Stimulated activated CD4-positive, alpha-beta T cell treated with anti-CD3 and anti-CD28 coated beads, Interleukin-4, amount 100 ng/mL, for 48 hours (primary cell): ENCODE measurements at regions not wholly inside any gene's neighbourhood (a gene's known extent, or its start where the extent isn't known, plus 50 kb on each side); places are given as distances from the start of the nearest gene placed in this dataset.

ENCODE experiments used
- DNase-seq, 2 donors: peaks; one replicate each; pipeline ENCODE4 v3.0.0-alpha.2; 2020; ENCODE audit warnings: low read depth in 2 of 2

DNA sequence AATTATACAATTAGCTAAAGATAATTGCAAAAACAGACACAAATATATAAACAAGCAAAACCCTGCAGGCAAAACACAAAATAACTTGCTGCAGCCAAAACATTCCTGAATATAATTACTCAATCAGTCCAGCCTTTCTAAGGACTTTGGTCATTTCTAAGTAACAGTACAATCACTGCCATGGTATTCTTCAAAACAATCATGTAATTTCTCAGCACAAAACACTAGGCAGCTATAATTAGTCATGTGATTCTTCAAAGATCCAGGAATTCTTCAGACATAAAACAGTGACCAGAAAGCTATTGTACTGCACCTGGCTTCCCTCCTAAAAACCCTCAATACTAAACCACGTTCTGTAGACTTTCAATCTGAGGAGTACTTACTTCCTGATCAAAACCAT, 881.1 kb downstream of the EPHA7 start:
- DNase-seq: no peak

DNA sequence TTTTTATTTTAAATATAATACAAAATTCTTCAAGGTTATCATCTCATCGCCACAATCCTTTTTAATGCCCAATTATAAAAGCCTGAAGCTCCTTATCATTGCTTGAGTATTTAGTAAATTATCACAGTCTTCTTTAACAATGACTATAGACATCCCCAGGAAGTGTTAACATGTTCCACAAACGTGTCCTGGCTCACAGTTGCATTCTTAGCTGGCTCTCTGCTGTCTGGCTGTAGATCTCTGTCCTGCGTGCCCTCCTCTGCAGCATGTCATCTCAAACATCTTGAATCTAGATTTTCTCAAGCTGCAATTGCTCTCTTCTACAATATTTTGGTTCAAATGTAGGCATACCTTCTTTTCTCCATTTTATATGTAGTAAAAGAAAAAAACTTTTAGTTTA, 885.2 kb downstream of the EPHA7 start:
- DNase-seq: no peak

DNA sequence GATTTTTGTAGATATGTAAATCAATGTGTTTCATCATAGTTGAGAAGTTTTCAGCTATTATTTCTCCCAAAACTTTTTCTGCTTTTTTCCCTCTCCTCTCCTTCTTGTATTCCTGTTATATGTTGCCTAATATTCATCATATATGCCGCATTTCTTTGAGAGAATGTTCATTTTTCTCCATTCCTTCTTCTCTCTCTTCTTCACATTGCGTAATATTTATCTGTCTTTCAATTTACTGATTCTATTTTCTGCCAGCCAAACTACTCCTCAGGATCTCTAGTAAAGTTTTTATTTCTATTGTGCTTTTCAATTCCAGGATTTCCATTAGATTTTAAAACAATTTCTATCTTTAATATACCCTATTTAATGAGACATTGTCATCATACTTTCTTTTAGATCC, 896.8 kb downstream of the EPHA7 start:
- DNase-seq: no peak

DNA sequence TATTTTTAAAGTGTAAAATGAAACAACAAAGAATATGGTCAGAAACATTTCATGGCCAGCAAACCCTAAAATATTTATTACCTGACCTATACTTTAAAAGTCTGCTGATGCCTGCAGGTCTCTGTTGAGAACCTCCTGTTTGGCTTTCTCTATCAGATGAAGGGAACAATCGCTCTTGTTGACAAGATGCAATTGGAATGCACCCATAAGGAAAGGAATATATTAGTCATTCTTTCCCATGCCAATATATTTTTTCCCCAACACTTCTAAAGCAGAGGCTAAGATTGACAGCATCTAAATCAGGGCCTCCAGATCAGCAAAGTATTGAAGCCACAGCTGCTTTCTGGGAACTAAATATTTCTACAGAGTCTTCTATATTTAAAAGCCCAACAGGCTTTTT, 897.8 kb downstream of the EPHA7 start:
- DNase-seq: no peak

DNA sequence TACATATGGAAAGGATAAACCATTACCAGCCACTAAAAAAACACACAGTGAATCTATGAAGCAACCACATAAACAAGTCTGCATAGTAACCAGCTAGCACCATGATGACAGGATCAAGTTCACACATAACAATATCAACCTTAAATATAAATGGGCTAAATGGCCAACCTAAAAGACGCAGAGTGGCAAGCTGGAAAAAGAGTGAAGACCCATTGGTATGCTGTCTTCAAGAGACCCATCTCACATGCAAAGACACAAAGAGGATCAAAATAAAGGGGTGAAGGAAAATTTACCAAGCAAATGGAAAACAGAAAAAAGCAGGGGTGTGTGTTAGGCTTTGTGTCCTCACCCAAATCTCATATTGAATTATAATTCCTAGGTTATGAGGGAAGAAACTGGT, 909.2 kb downstream of the EPHA7 start:
- no peak for DNase-seq

DNA sequence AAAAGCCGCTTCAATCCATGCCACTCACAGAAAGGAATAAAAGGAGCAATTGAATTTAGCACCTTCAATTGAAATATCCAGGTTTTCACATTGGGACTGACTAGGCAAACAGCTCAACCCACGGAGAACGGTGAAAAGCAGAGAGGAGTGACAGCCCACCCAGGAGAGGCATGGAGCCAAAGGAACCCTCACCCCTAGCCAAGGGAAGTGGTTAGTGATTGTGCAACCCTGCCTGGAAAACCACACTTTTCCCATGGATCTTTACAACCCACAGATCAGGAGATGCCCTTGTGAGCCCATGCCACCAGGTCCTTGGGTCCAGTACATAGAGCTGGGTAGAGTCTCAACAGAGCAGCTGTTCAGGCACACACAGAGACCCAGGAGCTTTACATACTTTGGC, 911.8 kb downstream of the EPHA7 start:
- no peak for DNase-seq

DNA sequence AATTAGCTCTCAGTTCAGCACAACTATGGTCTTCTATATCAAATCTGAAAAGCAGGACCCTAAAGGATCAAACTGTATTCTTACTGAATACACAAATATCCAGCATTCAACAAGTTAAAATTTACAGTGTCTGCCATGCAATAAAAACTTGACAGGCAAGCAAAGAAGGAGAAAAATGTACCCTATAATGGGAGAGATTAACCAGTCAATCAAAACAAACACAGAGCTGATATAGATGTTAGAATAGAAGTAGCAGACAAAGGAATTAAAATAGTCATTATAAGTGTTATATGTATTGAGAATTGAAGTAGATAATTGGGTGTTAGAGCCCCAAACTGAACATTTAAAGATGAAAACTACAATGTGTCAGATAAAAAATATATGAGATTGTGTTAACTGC, 914.9 kb downstream of the EPHA7 start:
- DNase-seq: no peak

DNA sequence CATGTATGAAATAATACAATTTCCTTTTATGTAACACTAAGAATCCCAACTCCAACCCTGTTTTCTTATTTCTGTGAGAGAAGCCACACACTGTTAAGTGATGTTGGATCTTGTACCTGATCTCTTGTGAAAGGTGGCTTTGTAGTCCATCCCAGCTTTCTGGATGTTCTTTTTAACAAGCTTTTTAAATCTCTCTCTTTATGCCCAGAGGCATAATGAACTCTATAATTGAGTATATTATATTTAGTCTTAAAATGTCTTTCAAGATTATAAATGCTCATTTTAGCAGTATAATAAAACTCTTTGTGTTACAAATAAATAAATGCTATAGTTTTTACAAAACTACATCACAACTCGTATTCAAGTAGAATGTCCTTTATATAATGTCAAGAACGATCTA, 922.1 kb downstream of the EPHA7 start:
- DNase-seq: no peak

DNA sequence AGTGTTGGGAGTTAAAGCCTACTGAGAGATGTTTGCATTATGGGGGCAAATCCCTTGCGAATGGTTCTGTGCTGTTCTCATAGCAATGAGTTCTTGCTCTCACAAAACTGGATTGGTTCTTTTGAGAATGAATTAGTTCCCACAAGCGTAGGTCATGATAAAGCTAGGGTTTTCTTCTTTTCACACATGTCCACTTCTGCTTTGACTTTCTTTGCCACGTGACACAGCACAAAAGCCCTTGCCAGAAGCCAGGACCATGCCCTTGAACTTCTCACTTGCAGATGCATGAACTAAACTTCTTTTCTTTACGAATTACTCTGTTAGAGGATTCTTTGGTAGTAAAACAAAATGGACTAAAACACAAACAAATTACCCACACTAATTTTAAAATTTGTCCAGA, 922.8 kb downstream of the EPHA7 start:
- DNase-seq: no peak

DNA sequence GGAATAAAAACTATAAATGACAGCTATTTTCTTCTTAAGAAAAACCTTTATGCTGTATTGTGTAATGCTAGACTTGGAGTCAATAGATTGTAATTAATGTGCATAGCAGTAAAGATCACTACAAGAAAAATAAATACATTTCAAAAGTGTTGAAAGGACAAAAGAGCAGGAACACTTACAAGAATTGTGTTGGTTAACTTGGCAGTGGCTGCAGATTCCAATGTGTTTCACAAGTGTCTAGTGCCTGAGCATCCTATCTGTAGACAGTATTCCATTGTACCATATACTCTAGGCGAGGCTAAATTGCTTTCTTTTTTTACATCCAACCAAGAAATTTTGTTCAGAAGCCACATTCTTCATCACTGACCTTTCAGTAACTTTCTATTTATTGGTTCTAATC, 924.1 kb downstream of the EPHA7 start:
- DNase-seq: no peak

DNA sequence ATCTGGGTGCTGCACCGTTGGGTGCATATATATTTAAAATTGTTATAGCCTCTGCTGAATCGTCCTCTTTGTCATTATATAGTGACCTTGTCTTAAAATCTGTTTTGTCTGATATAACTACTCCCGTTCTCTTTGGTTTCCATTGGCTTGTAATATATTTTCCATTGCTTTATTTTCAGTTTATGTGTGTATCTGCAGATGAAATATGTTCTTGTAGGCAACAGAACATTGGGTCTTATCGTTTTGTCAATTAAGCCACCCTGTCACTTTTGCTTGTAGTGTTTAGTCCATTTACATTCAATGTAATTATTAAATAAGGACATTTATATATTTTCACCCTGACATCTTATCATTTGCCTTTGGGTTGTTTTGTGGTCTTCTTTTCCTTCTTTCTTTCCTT, 933.9 kb downstream of the EPHA7 start:
- no peak for DNase-seq

DNA sequence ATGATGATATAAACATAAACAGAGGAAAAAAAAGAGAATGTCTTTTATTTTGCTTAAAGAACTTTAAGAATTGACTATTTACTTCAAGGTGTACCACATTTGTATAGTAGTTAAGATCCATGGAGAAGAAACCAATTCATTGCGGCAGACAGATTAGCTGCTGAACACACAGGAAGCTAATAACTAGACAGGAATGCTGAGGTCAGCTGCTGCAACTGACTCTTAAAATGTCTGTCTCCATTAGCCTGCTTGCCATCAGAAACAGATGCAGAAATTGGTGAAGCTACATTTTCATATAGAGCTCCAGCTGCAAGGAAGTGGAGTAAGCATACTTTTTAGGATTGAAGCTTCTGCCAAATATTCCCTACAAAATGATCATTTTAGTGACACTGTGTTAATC, 939.5 kb downstream of the EPHA7 start:
- DNase-seq: no peak

DNA sequence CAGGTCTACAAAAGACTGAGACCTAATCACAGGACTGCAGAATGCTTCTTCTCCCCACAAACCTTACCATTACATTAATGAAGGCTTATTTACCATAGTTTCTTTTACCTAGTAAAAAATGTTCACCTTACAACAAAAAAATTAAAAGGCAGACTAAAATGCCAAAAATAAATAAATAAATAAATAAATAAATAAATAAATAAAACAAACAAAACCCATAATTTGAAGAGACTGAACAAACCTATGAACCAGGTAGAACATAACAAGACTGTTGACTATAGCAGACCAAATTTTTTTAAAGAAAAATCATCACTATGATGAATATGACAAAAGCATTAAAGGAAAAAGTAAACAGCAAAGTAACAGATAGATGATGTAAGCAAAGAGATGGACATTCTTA, 946.3 kb downstream of the EPHA7 start:
- no peak for DNase-seq

DNA sequence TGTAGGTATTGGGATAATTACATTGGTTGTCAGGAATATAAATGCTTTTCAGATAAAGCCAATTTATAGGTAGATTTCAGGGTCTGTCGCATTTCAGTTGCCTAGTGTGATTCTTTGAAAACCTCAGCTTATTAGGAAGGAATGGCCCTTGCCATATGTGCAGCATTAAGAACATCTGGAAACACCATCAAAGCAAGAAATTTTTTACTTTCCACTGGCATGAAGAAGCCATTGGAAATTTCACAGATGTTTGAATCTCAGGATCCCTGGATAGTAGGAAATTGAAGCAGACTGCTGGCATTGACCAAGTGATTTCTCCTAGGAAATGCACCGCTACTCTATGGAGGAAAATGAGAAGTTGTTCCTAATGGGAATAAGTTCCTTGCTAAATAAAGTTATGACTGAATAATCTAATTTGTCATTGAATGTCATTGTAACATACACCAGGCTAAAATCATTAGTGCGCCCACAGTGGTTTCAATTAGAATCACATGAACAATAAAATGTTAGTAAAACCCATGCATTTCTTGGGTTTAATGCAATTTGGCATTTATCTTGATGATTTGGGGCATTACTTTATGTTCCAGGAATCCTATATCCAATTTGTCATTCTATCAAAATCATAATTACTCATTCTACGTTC, 950.1 kb downstream of the EPHA7 start:
- DNase-seq: no peak

DNA sequence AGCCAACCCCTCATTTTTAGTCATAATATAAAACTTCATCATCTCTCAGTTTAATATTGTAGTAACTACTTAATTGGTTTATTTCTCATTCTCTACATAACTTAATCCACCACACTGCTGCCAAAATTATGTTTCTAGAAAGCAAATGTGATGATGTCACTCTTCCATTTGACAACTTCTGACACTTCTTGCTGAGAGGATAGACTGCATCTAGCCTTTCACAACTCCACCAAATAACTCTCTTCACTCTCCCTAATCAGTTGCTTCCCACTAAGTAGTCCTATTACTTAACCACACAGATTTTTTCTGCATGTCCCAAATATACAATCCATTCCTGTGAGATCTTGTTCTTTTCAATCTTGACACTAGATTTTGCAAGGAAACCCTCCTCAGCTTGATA, 951.3 kb downstream of the EPHA7 start:
- no peak for DNase-seq

DNA sequence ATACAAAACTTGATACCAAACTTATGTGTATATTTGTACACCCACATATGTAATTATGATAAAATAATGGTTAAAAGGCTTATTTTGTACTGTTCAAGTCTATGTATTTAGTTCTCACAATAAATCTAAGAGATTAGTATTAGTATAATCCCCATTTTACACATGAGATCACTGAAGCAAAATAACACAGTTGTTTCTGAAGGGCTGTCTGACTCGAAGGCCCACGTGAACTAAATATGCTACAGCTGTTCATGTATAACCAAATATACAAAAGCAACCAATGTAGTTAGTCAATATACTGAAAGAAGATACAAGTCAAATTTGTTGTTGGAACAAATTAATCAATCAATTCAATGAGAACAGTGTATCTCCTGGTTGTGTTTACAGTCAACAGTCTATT, 959.2 kb downstream of the EPHA7 start:
- DNase-seq: no peak

DNA sequence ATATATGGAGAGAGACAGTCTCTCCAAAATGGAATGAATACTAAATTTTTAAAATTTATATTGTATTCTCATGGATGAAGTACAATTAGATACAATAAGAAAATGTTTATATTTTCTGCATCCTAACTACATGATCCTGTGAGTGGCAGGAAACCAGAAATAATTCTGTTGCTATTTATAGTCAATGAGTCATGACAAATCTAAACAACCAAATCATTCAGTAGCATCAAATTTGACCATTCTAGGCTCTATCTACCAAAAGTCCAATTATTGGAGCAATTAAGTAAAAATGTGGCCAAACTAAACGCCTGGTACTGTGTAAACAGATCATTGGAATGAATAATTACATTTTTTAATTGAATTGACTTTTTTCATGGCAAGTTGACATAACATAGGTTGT, 959.8 kb downstream of the EPHA7 start:
- no peak for DNase-seq

DNA sequence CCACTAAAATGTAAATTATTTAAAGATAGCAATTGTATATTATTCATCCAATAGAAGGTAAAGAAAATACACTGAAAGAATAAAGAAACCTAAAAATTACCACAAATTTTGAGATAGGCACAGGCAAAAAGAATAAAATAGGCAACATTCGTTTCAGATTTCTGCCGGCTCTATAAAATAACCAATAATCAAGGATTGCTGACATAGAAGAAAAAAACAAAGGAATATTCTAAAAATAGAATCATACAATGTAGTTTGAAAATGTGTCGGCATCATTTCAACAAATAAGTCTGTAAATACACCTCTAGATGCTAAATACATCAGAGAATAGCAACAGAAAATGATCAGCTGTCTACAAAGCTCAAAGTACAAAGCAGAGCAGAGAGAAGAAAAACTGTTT, 973.3 kb downstream of the EPHA7 start:
- DNase-seq: no peak

DNA sequence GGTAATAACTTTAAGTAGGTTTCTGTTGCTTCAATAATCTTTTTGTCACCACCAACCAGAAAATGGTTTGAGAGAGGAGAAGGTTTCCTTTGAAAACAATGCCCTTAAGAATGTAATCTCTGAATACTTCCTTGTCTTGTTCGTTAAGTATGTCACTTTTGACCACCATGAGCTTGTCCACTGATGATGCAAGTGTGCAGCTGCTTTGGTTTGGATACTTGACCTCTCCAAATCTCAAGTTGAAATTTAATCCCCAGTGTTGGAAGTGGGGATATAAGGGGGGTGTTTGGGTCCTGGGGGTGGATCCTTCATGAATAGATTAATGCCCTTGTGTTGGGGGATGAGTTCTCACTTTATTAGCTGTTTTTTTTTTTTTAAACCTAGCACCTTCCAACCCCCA, 985.4 kb downstream of the EPHA7 start:
- DNase-seq: no peak

DNA sequence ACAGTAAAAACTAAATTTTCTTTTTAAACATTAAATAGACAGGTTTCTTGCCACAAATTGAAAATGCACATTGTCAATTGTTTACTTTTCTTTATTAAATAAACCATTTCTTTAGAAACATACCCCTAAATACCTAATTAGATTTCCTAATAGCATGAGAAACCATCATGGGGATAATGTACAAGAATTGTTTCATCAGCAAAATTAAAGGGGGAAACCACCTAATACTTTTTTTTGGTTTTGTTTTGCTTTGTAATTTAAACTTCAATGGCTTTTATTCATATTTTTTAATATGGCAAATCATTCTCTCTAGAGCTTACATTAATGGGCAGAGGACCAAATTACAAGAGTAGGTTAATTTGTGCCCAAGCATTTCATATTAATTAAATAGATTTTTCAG, 987.9 kb downstream of the EPHA7 start:
- DNase-seq: no peak

DNA sequence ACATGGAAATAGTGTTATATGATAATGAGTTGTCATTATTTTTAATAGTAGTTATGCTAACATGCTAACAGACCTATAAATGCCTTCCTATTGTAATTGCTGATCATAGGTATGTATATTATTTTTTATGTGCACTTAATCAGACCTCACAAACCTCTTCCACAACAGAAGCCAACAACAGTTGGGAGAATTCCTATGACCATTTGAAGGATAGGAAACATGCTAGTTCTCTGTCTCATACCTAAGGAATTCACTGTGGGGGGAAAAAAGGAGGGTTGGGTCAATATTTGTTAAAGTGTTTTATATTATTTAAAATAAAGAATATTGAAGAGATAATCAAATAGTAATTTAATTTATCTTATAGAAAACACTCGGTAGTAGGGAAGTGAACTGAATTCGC, 990.9 kb downstream of the EPHA7 start:
- DNase-seq: no peak

DNA sequence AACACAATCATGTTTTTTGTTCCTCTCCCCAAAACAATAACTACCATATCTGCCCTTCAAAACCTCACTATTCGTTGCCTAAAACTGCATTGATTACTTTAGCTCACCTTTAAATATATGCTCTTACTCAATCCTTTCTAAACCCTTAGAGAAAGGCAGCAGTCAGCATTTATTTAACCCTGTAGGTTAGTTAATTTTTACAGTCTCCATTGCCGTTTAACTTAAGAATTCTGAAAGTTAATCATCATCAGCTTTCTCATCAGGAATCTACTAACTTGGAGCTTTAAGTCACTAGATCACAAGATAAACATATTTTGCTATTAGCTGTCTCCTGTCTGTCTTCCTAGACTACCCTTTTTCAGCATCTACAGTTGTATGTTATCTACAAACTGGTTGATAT, 991.9 kb downstream of the EPHA7 start:
- DNase-seq: no peak

DNA sequence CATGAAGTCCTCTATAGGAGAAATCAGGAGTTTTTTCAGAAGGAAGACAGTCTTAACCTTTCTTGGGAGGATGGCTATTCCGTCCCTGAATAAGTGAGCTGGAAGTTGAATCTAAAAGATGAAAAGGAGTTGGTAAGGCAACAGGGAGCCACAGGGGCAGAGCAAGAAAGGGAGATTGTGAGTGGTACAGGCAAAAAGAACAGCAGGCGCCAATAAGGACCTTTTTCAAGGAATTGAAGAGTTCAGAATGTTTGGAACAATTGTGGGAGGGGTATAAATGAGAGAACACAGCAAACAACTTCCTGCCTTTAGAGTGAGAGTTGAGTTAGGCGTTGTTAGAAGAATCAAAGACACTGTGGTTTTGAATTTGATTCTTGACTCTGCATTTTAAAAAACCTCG, 1003.7 kb downstream of the EPHA7 start:
- no peak for DNase-seq

DNA sequence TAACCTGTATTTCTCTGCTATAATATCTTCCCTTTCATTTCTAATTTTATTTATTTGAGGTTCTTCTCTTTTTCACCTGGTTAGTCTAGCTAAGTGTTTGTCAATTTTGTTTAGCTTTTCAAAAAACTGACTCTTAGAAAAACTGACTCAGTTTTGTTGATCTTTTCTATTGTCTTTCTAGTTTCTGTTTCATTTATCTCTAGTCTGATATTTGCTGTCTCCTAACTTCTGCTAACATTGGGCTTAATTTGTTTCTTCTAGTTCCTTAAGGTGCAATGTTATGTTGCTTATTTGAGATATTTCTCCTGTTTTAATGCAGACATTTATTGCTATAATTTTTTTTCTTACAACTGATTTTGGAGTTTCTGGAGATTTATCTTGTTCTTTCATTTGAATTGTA, 1011.0 kb downstream of the EPHA7 start:
- no peak for DNase-seq

DNA sequence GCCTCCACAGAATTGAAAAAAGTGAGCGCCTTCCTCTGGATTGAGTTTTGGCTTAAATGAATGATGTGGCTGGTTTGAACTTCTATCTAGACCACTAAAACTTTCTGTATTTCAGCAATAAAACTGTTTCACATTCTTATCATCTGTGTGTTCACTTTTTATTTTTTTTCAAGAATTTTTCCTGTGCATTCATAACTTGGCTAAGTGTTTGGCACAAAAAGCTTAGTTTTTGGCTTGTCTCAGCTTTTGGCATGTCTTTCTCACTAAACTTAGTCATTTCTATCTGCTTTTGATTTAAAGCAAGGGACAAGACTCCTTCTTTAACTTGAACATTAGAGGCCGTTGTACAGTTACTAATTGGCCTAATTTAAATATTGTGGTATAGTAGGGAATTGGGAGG, 1015.1 kb downstream of the EPHA7 start:
- no peak for DNase-seq
